ENCODE measurements at regions not wholly inside any gene's neighbourhood (a gene's known extent, or its start where the extent isn't known, plus 50 kb on each side); places are given as distances from the start of the nearest gene placed in this dataset.
"Not testable (repeated sequence)": the region's sequence is repeated elsewhere in the genome, so short reads cannot be mapped to it uniquely, and the experiment has no call there.

DNA sequence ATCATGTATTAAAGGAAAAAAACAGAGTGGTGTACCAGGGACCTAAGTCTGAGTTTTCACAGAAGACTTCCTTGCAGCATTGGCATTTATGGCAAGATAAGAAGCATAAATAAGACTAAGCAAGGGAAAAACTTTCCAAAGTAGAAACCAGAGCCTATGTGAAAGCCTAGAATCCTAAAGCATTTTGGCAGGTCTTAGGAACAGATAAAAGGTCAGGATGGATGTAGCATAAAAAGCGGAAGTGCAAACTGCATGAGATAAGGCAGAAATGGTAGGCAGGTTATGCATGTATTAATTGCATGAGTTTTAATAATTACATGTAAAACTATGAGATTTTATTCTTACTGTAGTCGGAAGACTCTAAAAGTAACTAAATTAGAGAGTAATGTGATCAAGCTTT lies 596.5 kb downstream of the SUCLG1 start:
- DNase-seq = no peak

DNA sequence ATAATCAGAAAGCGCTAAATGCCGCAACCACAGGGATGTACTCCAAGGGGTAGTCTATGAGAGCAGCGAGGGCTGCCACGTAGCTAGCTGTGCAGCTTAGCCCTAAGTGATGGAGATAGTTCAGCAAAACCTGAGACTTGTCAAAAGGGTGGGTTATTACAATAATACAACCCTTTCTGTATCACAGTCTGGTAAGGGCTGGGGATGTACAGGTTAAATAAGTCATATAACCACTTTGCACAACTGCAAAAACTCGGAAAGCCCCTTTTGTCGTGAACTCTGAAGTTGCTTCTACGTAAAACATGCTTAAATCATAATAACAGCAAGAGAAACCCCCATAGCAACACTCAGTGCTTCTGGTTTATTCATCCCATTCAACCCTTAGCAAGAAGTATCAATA lies 598.8 kb downstream of the SUCLG1 start:
- DNase-seq = no peak

DNA sequence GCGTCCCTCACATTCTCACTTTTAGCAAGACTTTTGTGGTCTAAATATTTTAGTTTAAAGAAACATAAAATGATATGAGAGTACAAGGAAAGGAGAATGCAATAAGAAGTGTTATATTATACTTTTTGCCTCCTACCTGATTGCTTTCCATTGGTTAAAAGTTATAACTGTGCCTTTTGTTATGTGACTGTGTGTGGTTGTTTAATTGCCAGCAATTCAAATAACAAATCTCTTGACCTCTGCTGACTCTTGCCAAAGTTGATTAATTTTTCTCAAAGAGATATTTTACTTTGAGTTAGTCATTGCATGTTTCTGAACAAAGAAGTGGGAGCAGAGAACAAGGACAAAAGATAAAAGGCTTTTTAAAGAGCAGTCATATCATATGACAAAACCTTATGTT lies 599.5 kb downstream of the SUCLG1 start:
- DNase-seq = no peak

DNA sequence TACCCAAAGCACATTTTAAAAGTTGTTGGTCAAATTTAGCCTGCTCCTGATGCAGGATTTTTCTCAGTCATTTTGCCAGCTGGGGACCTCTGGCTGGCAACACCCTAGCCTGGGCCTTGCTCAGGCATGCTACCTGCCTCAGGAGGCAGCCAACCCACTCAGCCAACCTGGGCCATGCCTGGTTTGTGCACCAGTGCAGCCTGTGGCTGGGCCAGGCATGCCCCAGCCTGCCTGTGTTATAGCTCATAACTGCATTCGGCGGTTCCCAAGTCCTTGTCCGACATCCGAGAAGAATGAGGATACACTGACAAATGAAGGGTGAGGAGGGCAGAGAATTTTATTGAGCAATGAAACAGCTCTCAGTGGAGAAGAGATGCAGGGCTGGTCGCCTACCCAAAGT lies 608.0 kb downstream of the SUCLG1 start:
- DNase-seq = no peak

DNA sequence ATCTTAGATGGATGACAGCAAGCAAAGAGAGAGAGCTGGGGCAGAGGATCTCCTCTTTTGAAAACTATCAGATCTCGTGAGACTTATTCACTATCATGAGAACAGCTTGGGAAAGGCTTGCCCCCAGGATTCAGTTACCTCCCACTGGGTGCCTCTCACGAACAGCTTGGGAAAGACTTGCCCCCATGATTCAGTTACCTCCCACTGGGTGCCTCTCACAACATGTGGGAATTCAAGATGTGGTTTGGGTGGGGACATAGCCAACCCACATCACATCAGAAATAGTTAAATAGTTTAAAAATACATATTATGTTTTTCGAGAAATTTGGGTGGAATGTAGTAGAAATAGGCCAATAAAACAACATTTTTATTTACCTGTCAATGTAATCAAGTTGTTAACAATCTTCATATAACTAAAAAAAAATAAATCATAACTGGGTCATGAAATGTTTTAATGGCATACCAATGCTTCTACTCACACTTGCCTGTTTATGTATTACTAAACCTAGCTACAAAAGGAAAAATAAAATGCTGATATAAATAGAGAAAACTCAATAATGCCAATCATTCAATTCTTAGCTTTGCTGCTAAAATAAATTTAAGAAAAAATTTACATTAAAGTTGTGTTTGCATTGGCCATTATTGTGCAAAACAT lies 608.9 kb downstream of the SUCLG1 start:
- DNase-seq = no peak

DNA sequence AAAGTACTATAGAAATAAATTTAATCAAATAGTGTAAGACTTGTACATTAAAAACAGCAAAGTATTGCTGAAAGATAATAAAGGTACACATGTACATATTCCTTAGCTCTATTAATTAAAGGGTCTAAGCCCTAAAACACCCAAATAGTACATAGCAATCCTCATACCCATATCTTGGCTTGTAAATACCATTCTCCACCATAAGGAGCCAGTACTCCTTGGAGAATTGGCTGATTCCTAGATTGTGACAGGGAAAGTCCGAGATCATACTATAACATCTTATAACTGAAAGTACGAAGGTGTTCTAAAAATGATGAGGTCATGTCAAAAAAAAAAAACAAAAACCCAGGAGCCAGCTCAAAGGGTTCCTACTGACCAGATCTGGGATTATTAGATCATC lies 614.6 kb downstream of the SUCLG1 start:
- DNase-seq = no peak

DNA sequence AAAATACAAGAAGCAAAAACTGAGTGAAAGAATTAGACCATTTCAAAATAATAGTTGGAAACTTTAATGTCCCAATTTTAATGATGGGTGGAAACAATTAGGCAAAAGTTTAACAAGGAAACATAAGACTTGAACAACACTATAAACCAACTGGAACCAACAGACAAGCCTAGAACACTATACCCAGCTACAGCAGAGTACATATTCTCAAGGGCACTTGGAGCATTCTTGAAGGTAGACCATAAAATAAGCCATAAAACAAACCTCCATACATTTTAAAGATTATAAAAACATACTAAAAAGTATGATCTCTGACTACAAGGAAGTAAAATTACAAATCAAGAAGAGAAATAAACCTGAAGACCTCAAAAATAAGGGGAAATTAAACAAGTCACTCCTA lies 616.7 kb downstream of the SUCLG1 start:
- DNase-seq = no peak

DNA sequence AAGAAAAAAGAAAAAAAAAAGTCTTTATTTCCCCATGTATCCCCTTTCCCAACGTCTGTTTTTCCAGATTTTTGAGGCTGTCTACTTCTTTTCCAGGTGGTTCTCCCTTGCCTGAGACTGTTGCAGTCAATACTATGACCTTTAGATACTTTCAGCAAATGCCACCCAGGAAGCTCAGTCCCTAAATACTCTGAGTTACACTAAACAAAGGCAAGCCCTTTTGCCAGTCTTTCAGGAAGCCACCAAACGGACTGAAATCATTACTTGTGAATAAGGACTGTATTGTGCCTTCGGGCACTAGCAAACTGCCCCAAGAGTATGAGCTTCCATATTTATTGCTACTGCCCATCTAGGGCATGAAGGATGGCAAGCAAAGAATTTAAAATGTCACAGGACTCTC lies 621.3 kb downstream of the SUCLG1 start:
- no peak for DNase-seq

DNA sequence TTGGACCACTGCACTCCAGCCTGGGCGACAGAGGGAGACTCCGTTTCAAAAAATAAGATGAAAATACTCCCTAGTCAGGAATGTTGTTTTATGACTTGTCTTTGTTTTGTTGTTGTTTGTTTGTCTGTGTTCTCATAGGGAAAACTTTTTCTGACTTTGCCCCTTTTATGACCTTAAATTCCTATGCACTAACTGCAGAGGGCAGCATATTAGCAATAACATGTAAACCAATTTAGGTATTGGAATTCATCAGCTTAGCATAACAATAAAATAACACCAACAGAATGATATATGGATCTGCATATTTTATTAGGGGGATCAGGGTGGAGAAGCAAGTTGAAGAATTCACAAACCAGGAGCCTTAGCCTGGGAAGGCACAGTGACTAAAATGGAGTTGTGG lies 631.5 kb downstream of the SUCLG1 start:
- DNase-seq = no peak

DNA sequence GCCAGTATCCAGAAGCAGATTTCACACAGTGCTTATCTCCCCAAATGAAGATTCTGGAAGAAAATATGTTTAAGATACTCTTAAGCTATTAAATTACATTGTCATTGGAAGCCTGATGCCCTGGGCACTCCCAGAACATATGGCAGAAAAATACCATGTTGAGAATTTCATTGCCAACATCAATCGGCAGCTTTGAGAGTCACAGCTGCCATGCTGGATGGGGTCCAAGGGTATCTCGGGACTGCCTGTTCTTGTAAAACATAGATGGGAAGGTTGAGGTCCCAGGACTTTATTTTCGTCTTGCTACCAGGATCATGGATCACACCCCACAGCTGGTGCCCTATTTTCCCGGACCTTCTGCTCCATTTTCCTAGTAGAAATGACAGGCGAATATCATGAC lies 632.5 kb downstream of the SUCLG1 start:
- DNase-seq = no peak

DNA sequence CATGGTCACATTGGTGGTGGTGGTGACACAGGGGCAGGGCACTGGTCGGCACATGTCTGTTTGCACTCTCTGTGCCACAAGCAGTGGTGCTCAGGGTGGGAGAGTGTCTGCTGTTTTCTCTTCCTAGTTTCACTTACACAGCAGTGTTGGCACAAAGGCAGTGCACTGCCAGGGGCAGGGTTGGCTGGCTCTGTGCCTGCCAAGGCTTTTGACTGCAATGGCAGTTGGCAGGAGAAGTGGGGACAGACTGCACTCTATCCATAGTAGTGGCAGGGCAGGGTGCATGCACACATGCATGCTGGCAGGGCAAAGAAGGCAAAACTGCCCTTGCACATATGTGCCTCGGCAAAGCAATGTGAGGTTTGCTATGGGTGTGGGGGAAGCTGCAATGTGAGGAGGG lies 635.9 kb downstream of the SUCLG1 start:
- no peak for DNase-seq

DNA sequence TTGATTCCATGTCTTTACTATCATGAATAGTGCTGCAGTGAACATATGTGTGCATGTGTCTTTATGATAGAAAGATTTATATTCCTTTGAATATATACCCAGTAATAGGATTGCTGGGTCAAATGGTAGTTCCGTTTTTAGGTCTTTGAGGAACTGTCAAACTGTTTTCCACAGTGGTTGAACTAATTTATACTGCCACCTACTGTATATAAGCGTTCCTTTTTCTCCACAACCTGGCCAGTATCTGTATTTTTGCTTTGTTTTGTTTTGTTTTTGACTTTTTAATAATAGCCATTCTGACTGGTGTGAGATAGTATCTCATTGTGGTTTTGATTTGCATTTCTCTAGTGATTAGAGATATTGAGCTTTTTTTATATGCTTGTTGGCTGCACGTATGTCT lies 641.6 kb downstream of the SUCLG1 start:
- peak; percentile 7 for DNase-seq

DNA sequence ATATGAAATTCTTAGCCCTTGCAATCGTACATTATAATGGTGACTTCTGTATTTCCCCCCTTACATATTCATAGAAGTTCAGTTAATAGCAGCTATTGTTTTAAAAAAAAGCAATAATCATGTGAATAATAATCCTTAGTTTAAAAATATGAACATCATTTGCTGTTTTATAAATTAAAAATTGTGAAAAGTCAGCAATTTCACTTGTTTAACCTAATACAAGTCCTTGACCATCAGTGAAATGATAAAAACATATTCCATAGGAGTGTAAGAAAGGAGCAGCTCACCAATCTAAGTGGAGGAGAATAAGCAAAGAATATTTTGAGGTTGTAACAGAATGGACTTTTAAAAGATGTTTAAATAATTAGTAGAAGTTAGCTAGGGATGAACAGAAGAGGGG lies 650.2 kb downstream of the SUCLG1 start:
- no peak for DNase-seq

DNA sequence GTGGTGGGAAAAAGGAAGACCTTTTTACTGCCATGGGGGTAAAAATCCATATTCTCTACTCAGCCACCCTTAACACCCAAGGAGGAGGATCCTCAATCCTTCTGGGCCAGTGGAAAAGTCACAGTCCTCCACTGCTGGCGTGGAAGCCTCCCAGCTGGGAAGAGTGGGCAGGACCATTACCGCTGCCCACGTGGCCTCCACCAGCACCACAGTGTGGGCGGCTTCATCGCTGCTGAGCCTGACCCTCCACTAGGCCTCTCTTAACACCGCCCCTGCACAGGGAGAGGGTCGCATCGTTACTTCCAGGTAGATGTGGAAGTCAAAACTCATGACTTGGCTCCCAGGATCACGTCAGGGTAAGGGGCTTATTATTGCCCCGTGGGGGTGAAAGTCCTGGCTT lies 656.5 kb downstream of the SUCLG1 start:
- no peak for DNase-seq

DNA sequence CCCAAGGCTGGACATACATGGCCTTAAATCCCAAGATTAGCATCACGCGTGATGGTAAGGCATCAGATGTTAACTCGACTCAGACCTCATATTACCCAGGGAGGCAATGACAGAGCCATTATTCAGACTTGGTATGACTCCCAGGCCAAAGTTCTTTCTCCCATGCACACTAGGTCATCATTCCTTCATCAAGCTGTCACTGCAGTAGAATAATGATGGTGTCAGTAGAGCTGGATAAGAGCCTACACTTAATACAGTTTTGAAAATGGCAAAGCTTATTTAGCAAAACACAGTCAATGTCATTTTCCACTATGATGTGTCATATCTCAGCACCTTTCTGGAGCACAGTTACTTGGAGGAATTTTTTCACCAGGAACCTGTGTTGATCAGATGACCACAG lies 663.3 kb downstream of the SUCLG1 start:
- DNase-seq = no peak

DNA sequence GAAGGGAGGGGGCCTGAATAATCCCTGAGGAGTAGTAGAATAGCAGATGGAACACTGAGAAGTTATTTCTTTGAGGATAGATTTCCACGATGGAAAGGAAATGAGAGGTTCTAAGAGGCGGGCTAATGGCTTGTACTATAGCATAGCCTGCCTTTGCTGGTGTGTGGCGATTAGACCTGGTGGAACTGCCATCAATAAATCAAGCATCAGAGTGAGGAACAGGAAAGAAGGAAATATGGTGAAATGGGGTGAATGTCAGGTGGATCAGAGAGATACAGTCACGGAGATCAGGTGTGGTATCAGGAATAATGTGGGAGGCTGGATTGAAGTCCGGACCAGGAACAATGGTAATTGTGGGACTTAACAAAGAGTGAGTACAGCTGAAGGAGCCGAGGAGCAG lies 668.6 kb downstream of the SUCLG1 start:
- not testable (repeated sequence) for DNase-seq

DNA sequence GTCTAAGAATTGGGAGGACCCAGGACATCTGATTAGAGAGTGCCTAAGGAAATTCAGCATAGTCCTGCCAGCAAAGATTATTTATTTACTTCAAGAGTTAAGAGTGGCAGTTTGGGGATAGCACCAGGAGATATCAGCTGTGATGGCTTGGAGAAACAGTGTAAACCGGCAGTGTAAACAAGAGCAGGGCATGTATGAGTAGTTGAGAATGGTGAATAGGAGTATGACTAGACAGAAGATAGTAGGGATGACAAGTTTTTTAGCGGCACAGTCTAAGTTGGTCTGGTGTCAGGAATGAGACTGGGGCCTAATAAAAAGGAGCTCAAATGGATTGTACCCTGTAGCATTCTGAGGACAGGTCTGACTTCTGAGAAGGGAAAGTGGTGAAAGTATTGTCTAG lies 669.4 kb downstream of the SUCLG1 start:
- DNase-seq = not testable (repeated sequence)

DNA sequence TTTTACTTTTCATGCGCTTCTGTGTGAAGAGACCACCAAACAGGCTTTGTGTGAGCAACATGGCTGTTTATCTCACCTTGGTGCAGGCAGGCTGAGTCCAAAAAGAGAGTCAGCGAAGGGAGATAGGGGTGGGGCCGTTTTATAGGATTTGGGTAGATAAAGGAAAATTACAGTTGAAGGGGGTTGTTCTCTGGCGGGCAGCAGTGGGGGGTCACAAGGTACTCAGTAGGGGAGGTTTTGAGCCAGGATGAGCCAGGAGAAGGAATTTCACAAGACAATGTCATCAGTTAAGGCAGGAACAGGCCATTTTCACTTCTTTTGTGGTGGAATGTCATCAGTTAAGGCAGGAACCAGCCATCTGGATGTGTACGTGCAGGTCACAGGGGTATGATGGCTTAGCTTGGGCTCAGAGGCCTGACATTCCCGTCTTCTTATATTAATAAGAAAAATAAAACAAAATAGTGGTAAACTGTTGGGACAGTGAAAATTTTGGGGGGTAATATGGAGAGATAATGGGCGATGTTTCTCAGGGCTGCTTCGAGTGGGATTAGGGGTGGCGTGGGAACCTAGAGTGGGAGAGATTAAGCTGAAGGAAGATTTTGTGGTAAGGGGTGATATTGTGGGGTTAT lies 670.0 kb downstream of the SUCLG1 start:
- DNase-seq = not testable (repeated sequence)

DNA sequence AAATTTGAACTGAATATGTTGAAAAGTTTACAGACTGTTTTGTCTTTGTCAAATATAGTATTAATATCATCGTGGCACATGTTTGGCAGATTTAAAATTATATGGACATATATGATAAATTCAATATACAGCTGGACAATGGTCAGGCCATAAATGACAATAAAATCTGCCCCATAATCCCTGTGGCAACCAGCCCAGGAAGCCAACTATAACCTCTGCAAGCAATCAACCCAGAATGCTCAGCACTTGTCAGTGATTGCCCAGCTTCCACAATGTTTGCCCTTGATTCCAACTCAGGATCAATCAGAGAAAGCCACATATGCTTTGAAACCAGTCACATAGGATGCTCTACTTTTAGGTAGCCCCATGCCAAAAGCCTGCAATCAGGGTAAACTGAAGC lies 671.9 kb downstream of the SUCLG1 start:
- no peak for DNase-seq

DNA sequence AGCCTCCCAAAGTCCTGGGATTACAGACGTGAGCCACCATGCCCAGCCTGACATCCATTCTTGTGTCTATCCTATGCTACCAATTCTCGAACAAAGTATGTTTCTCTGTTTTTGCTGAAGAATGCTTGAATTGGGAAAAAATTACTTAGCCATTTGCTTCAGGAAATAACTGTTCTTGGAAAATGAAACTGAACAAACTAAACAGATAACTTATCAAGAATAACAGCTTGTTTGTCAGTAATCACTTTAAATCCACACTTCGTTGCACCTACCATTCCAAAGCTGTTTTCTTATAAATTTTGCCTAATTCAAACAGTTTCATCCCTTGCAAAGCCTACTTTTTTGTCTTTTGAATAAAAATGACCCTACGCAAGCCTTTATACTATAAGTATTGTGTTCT lies 672.9 kb downstream of the SUCLG1 start:
- DNase-seq = no peak

DNA sequence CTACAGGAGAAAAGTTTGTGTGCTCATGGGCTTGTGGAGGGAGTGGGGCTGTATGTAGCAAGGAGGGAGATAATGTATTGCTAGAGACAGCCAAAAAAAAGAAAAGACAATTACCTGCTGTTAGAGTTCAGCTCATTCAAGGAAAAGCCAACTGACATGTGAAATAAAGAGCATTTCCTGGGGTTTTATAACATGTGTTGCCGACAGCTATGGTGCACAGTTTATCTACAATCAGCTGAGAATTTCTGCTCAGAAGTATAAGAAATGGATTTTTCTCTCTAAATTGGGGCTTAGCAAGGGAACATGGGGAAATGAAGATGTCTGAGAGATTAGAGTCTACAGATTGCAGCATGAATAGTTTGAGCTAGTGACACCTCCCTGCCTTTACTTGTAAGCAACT lies 674.1 kb downstream of the SUCLG1 start:
- no peak for DNase-seq

DNA sequence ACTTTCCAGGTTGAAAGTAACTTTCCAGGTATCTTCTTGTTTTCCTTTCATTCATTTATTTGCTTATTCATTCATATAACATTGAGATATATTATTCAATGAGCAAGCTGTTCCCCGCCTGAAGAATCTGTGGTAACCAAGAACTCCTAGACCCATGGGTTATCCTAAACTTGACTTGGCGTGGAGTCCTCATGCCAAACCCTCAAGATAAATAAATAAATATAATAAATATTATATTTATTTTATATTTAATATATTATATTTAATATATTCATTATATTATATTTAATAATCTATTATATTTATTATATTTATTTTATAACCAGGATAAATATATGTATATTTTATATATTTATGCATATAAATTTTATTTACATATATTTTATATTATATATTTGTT lies 674.8 kb downstream of the SUCLG1 start:
- no peak for DNase-seq

DNA sequence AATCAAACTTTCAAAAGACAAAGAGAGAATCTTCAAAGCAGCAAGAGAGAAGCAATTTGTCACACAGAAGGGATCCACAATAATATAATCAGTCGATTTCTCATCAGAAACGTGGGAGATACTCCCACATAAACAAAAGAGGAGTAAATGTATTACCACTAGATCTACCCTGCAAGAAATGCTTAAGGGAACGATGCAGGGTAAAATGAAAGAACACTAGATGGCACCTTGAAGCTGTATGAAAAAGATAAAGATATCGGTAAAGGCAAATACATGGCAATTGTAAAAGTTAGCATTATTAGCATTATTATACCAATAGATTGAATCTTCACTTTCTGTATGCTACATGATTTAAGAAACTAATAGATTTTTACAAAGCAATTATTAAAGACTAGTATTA lies 677.0 kb downstream of the SUCLG1 start:
- DNase-seq = no peak

DNA sequence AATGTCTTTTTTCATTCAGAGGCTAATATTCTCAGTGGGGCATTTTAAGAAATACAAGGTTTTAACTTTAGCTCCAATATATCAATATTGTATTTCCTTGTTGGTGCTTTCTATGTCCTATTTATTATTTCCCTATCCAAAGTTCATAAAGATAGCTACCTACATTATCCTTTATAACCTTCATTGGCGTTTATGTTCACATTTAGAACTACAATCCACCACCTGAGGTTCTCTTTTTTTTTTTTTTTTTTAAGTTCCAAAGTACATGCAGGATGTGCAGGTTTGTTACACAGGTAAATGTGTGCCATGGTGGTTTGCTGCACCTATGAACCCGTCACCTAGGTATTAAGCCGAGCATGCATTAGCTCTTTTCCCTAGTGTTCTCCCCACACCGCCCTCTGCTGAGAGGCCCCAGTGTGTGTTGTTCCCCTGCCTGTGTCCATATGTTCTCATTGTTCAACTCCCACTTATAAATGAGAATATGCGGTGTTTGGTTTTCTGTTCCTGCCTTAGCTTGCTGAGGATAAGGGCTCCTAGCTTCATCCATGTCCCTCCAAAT lies 694.6 kb downstream of the SUCLG1 start:
- no peak for DNase-seq

DNA sequence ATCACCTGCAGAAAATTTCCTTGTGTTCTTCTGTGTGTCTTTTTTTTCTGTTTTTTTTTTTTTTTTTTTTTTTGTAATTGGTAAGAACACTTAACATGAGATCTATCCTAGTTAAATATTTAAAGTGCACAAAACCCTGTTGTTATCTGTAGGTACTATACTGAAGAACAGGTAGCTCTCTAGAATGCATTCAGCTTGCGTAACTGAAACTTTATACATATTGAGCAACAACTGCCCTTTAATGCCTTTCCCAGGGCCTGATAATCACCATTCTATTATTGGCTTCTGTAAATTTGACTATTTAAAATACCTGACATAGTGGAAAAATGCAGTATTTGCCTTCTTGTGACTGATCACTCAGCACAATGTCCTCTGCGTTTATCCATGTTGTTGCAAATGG lies 701.8 kb downstream of the SUCLG1 start:
- no peak for DNase-seq
